HepG2 (cell line): ENCODE measurements at regions not wholly inside any gene's neighbourhood (a gene's known extent, or its start where the extent isn't known, plus 50 kb on each side); places are given as distances from the start of the nearest gene placed in this dataset.

ENCODE experiments used
- ATAC-seq: fragments of 200-7000 bp; cut with Tn5 transposase; 3 replicates; pipeline ENCODE4 v1.9.1; 2020; ENCODE audit warnings: mild to moderate bottlenecking, moderate library complexity
- BruUV-seq: library from RNA; stranded (reverse); fragments of 400-500 nt; replicated peaks from 2 replicates; lab custom pipeline; 2021; lab: Mats Ljungman, UMichigan
- CTCF ChIA-PET: fragments of 300-600 bp; formaldehyde crosslinking; extraction: SDS; loops from one replicate; lab custom pipeline; 2021; ENCODE audit warnings: low total read pairs, inconsistent platforms, low intra/inter-chr PET ratio; lab: Yijun Ruan, JAX
- POLR2A ChIA-PET: fragments of 350-600 bp; sonication (Branson Sonifier 250); formaldehyde crosslinking; loops from one replicate; lab custom pipeline; 2020; ENCODE audit warnings: antibody characterized with exemption, inconsistent platforms; lab: Yijun Ruan, JAX
- DNase-seq: peaks from one replicate; pipeline ENCODE4 v3.0.0-alpha.2; 2015; ENCODE audit warnings: low spot score
- FAIRE-seq: peaks from 3 replicates; lab custom pipeline; 2011; peaks lifted over from hg19 to GRCh38; lab: Jason Lieb, UNC
- H2AFZ ChIP-seq: one replicate; pipeline ENCODE4 v1.6.1; 2011; ENCODE audit warnings: low read length, inconsistent platforms
- H3K27ac ChIP-seq: fragments of 300-600 bp; 3 replicates; pipeline ENCODE4 v1.8.0; 2011; ENCODE audit warnings: mixed run types, mild to moderate bottlenecking, mixed read lengths, low read length, inconsistent platforms; ENCODE audit not compliant: insufficient read depth; ENCODE audit errors: extremely low read length
- H3K27me3 ChIP-seq, 2 experiments: fragments of 200-600 bp in 1 of 2; 2 replicates in 1 of 2; 3 replicates in 1 of 2; pipeline versions ENCODE4 v1.6.0 to v1.8.0; 2011; ENCODE audit warnings: low read length in 2 of 2, mild to moderate bottlenecking in 2 of 2, moderate library complexity in 2 of 2, inconsistent platforms in 1 of 2; ENCODE audit not compliant: insufficient read depth in 2 of 2, control insufficient read depth in 1 of 2
- H3K36me3 ChIP-seq, 2 experiments: fragments of 200-600 bp in 1 of 2; replicated peaks in 1 of 2; 2 replicates in 1 of 2; 3 replicates in 1 of 2; pipeline versions ENCODE4 v1.5.1 to v1.8.0; 2011; ENCODE audit warnings: low read length in 2 of 2, inconsistent platforms in 1 of 2; ENCODE audit not compliant: insufficient read depth in 2 of 2, control insufficient read depth in 1 of 2
- H3K4me1 ChIP-seq: 2 replicates; pipeline ENCODE4 v1.5.1; 2012; ENCODE audit warnings: low read length, inconsistent platforms; ENCODE audit not compliant: insufficient read depth
- H3K4me2 ChIP-seq: 2 replicates; pipeline ENCODE4 v1.6.0; 2011; ENCODE audit warnings: low read depth, low read length, inconsistent platforms
- H3K4me3 ChIP-seq, 3 experiments: fragments of 200-600 bp in 1 of 3; sonication (generic), shearing (Covaris generic) in 1 of 3; replicated peaks in 1 of 3; 2 replicates each; pipeline ENCODE4 v1.5.1; 2011 to 2016; ENCODE audit warnings: low read length in 3 of 3, inconsistent platforms in 2 of 3, low read depth in 2 of 3, mild to moderate bottlenecking in 2 of 3, control low read depth in 1 of 3, mixed read lengths in 1 of 3; ENCODE audit not compliant: insufficient read depth in 1 of 3
- H3K79me2 ChIP-seq: one replicate; pipeline ENCODE4 v1.6.1; 2011; ENCODE audit warnings: low read length, inconsistent platforms; ENCODE audit not compliant: insufficient read depth
- H3K9ac ChIP-seq: 2 replicates; pipeline ENCODE4 v1.6.0; 2011; ENCODE audit warnings: mild to moderate bottlenecking, low read depth, low read length, inconsistent platforms; ENCODE audit not compliant: insufficient read depth
- H3K9me3 ChIP-seq: 2 replicates; pipeline ENCODE4 v1.5.1; 2012; ENCODE audit warnings: mild to moderate bottlenecking, low read length
- H4K20me1 ChIP-seq: 2 replicates; pipeline ENCODE4 v1.6.0; 2011; ENCODE audit warnings: inconsistent platforms, mild to moderate bottlenecking, low read length, moderate library complexity; ENCODE audit not compliant: insufficient read depth
- FOXC1 ChIP-seq: sonication (generic); formaldehyde crosslinking; IDR thresholded peaks from 2 replicates; pipeline ENCODE4 v1.8.0; 2022; ENCODE audit warnings: mild to moderate bottlenecking, missing genetic modification reagents, borderline replicate concordance
- MAFF ChIP-seq: IDR thresholded peaks from 2 replicates; pipeline ENCODE4 v1.6.1; 2011; ENCODE audit warnings: low read depth, low read length, improper control_type of control experiment
- MAFK ChIP-seq, 2 experiments: IDR thresholded peaks in 1 of 2; conservative IDR thresholded peaks in 1 of 2; 2 replicates each; pipeline ENCODE4 v1.6.1; 2011; ENCODE audit warnings: improper control_type of control experiment in 2 of 2, low read length in 2 of 2
- SRSF9 ChIP-seq: fragments of 200-400 bp; formaldehyde crosslinking; IDR thresholded peaks from 2 replicates; pipeline ENCODE4 v1.6.1; 2018; ENCODE audit warnings: borderline replicate concordance, mild to moderate bottlenecking, low read depth, low read length; ENCODE audit not compliant: insufficient read depth, poor library complexity, severe bottlenecking
- THAP7 ChIP-seq: sonication (generic); formaldehyde crosslinking; IDR thresholded peaks from 2 replicates; pipeline ENCODE4 v1.8.1; 2023; ENCODE audit warnings: mild to moderate bottlenecking, missing genetic modification reagents
- ZNF776 ChIP-seq: sonication (generic); formaldehyde crosslinking; IDR thresholded peaks from 2 replicates; pipeline ENCODE4 v1.4.0; 2020; ENCODE audit warnings: mild to moderate bottlenecking, missing genetic modification reagents
- in situ Hi-C: cut with HindIII; loops from 2 replicates; pipeline ENCODE4 v1.10.0; 2017; ENCODE audit warnings: low pct_unique_long_range_greater_than_20kb; ENCODE audit not compliant: extremely low pct_ligation_motif_present
- intact Hi-C: fragments of 100-400 bp; cut with micrococcal nuclease; formaldehyde crosslinking; loops from one replicate; pipeline ENCODE4 v1.10.0; 2022; ENCODE audit not compliant: unreplicated experiment

- TF ChIP-seq THAP7 (CRISPR knock-in tag) (no peak), FOXC1 (CRISPR knock-in tag) (no peak), ZNF776 (CRISPR knock-in tag) (no peak)
Observed at GRCh38 chr14:27435923-27436670, 838.3 kb upstream of the NOVA1 start (continued).

- ATAC-seq (no peak), DNase-seq (no peak), FAIRE-seq (no peak)
- no peak overlapping the region for H3K27ac ChIP-seq
- no TSS peak for BruUV-seq
- peaks cover 79% of the 10 kb centered on the region for H3K9me3 ChIP-seq
- H4K20me1 ChIP-seq, result no peaks in the 10 kb centered on the region
- intact Hi-C loops, result no loop called here
- no peaks in the 10 kb centered on the region for H3K36me3 ChIP-seq
- CTCF ChIA-PET, result no interaction called here
- H3K9ac ChIP-seq, result no peak overlapping the region
- no peaks in the 10 kb centered on the region for H3K79me2 ChIP-seq
- peak; percentile 69 to 88; a peak in 3 of 4 replicates for TF ChIP-seq MAFK (conservative IDR thresholded peaks at IDR 0.05 in 1 of 2, IDR thresholded peaks at IDR 0.05 in 1 of 2; ENCODE audit: low read length in 2 of 2)
- TF ChIP-seq SRSF9, result no peak
- TF ChIP-seq MAFF, result peak; percentile 74; the same call in 1 of the 2 replicates
- H3K27me3 ChIP-seq, result no peaks in the 10 kb centered on the region
- H3K4me2 ChIP-seq, result no peak overlapping the region
- no peaks in the 10 kb centered on the region for H3K4me1 ChIP-seq
- H2AFZ ChIP-seq, result no peak overlapping the region
- H3K4me3 ChIP-seq, result no peak overlapping the region
- in situ Hi-C loops, result no loop called here
- POLR2A ChIA-PET, result no interaction called here
Observed at GRCh38 chr14:27484633-27485032, 886.8 kb upstream of the NOVA1 start.
